CD4-positive, alpha-beta memory T cell (primary cell): ENCODE measurements at regions not wholly inside any gene's neighbourhood (a gene's known extent, or its start where the extent isn't known, plus 50 kb on each side); places are given as distances from the start of the nearest gene placed in this dataset.

ENCODE experiments used
- CTCF ChIA-PET: fragments of 350-600 bp; sonication (Branson Sonifier 250); formaldehyde crosslinking; loops from one replicate; lab custom pipeline; 2021; ENCODE audit warnings: inconsistent platforms; ENCODE audit not compliant: partially characterized antibody; lab: Charles Lee
- POLR2A ChIA-PET: fragments of 350-600 bp; sonication (Branson Sonifier 250); formaldehyde crosslinking; loops from one replicate; lab custom pipeline; 2021; ENCODE audit not compliant: partially characterized antibody; lab: Charles Lee
- DNase-seq, 5 donors: peaks; one replicate each; pipeline versions ENCODE4 v3.0.0 to v3.0.0-alpha.2; 2020 to 2022; ENCODE audit warnings: mixed read lengths in 1 of 5
- H3K27ac ChIP-seq: one replicate; pipeline ENCODE4 v1.7.0; 2013; ENCODE audit warnings: low read depth, low read length
- H3K27me3 ChIP-seq: 2 replicates; pipeline ENCODE4 v1.7.0; 2013; ENCODE audit warnings: mild to moderate bottlenecking, low read length, moderate library complexity; ENCODE audit not compliant: insufficient read depth
- H3K36me3 ChIP-seq: 2 replicates; pipeline ENCODE4 v1.7.0; 2013; ENCODE audit warnings: mild to moderate bottlenecking, low read length, moderate library complexity; ENCODE audit not compliant: insufficient read depth
- H3K4me1 ChIP-seq: 2 replicates; pipeline ENCODE4 v1.7.0; 2013; ENCODE audit warnings: mild to moderate bottlenecking, low read length, moderate library complexity; ENCODE audit not compliant: insufficient read depth
- H3K4me3 ChIP-seq, 2 donors: one replicate each; pipeline ENCODE4 v1.7.0; 2013; ENCODE audit warnings: low read length in 2 of 2, mild to moderate bottlenecking in 1 of 2
- H3K9me3 ChIP-seq, 2 donors: one replicate each; pipeline ENCODE4 v1.7.0; 2013; ENCODE audit warnings: low read length in 2 of 2, control low read depth in 1 of 2; ENCODE audit not compliant: control insufficient read depth in 1 of 2
- H3K27ac Mint-ChIP-seq, 7 donors: one replicate each; pipeline ENCODE4 v1.8.0; 2020 to 2021; ENCODE audit warnings: mixed read lengths in 7 of 7, mild to moderate bottlenecking in 6 of 7, inconsistent platforms in 3 of 7, moderate library complexity in 3 of 7
- H3K27me3 Mint-ChIP-seq, 2 donors: one replicate each; pipeline ENCODE4 v1.8.0; 2020 to 2021; ENCODE audit warnings: mixed read lengths in 2 of 2
- H3K36me3 Mint-ChIP-seq, 2 donors: one replicate each; pipeline ENCODE4 v1.8.0; 2020 to 2021; ENCODE audit warnings: mixed read lengths in 2 of 2, inconsistent platforms in 1 of 2, mild to moderate bottlenecking in 1 of 2
- H3K4me1 Mint-ChIP-seq, 4 donors: one replicate each; pipeline ENCODE4 v1.8.0; 2020 to 2021; ENCODE audit warnings: mixed read lengths in 4 of 4, mild to moderate bottlenecking in 1 of 4
- H3K4me3 Mint-ChIP-seq, 8 donors: one replicate each; pipeline ENCODE4 v1.8.0; 2020 to 2021; ENCODE audit warnings: mixed read lengths in 8 of 8, mild to moderate bottlenecking in 7 of 8, moderate library complexity in 6 of 8, inconsistent platforms in 3 of 8
- H3K9me3 Mint-ChIP-seq, 8 donors: one replicate each; pipeline ENCODE4 v1.8.0; 2020 to 2021; ENCODE audit warnings: mixed read lengths in 8 of 8, mild to moderate bottlenecking in 5 of 8, inconsistent platforms in 3 of 8, moderate library complexity in 1 of 8
- intact Hi-C: fragments of 100-400 bp; cut with micrococcal nuclease; formaldehyde crosslinking; loops from one replicate; pipeline ENCODE4 v1.15.1; 2023

GRCh38 chr10:78407966-78408365, 374.3 kb downstream of the RPS24 start:
- ChIA-PET CTCF (interaction anchor here (2.2 kb wide), 1 partner anchor 10 kb away, joined by 6 read pairs; no protein-coding TSS in a partner anchor), POLR2A (no interaction called here)
- Histone ChIP-seq H3K4me3 (no peak overlapping the region), H3K27me3 (no peaks in the 10 kb centered on the region), H3K36me3 (no peaks in the 10 kb centered on the region), H3K9me3 (no peaks in the 10 kb centered on the region), H3K4me1 (peaks cover 9% of the 10 kb centered on the region), H3K27ac (no peak overlapping the region)
- H3K9me3 Mint-ChIP-seq: no peaks in the 10 kb centered on the region
- no peaks in the 10 kb centered on the region for H3K36me3 Mint-ChIP-seq
- no peak for DNase-seq
- H3K27ac Mint-ChIP-seq: no peak overlapping the region
- H3K27me3 Mint-ChIP-seq: peaks cover 10 to 16% of the 10 kb centered on the region in 2 donors
- intact Hi-C loops: no loop called here
- peaks cover 8 to 10% (median 8%) of the 10 kb centered on the region in 4 donors for H3K4me1 Mint-ChIP-seq
- peak overlapping the region in 1 of 8 donors; percentile 15 for H3K4me3 Mint-ChIP-seq

GRCh38 chr10:78408671-78409472, 375.2 kb downstream of the RPS24 start:
- Mint-ChIP-seq H3K4me1 (peaks cover 8 to 10% (median 8%) of the 10 kb centered on the region in 4 donors), H3K27ac (no peak overlapping the region), H3K27me3 (peaks cover 10 to 15% of the 10 kb centered on the region in 2 donors), H3K4me3 (no peak overlapping the region), H3K9me3 (no peaks in the 10 kb centered on the region), H3K36me3 (no peaks in the 10 kb centered on the region)
- ChIA-PET CTCF (interaction anchor here (2.2 kb wide), 1 partner anchor 11 kb away, joined by 6 read pairs; no protein-coding TSS in a partner anchor), POLR2A (no interaction called here)
- H3K4me3 ChIP-seq: no peak overlapping the region
- H3K4me1 ChIP-seq: peaks cover 9% of the 10 kb centered on the region
- no peaks in the 10 kb centered on the region for H3K36me3 ChIP-seq
- H3K27me3 ChIP-seq: no peaks in the 10 kb centered on the region
- DNase-seq: no peak
- intact Hi-C loops: no loop called here
- no peaks in the 10 kb centered on the region for H3K9me3 ChIP-seq
- no peak overlapping the region for H3K27ac ChIP-seq

DNA sequence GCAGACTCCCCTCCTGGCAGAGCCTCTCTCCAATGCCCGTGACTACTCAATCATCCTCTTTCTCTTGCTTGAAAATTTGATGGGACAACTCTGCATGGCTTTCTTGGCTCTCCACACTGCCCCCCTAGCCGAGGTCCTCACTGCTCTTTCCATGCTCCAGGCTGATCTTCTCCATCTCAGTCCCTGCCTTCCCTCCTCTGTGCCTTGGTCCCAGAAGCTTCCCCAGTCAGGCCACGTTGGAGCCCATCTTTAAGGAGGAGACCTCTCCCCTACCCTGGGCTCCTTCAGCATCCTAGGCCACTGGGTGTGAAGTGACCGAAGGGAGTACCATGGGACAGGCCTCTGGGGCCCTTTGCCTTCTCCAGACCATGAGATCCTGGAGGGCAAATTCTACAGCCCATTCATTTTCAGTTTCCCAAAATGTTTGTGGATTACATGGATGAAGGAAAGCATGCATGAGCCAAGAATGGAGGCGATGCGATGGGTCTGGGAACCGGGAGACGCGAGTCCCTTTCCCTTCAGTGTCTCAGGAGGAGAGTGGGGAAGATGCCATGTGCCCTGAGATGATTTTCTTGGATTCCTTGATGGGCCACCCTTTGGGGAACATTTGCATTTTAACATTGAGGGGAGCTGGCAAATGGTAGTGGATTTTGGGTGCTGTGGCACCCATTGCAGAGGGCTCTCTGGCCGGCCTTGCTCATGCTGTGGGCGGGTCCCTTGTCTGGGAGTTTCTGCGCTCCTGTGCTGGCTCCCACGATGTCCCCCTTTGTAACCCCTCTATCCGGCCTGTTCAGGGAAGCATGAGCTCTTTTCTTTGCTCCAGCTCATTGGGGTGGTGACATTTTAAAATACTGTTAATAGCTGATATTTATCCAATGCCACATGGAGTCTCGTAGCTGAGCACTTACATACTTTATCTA, 376.6 kb downstream of the RPS24 start:
- H3K27ac ChIP-seq: no peak overlapping the region
- POLR2A ChIA-PET: no interaction called here
- H3K27me3 Mint-ChIP-seq: peaks cover 8 to 12% of the 10 kb centered on the region in 2 donors
- no peak overlapping the region for H3K4me3 Mint-ChIP-seq
- peaks cover 8 to 10% (median 8%) of the 10 kb centered on the region in 4 donors for H3K4me1 Mint-ChIP-seq
- H3K4me3 ChIP-seq: no peak overlapping the region
- no peak for DNase-seq
- no peak overlapping the region for H3K27ac Mint-ChIP-seq
- H3K9me3 ChIP-seq: no peaks in the 10 kb centered on the region
- no peaks in the 10 kb centered on the region for H3K36me3 ChIP-seq
- no peaks in the 10 kb centered on the region for H3K36me3 Mint-ChIP-seq
- intact Hi-C loops: no loop called here
- H3K27me3 ChIP-seq: no peaks in the 10 kb centered on the region
- CTCF ChIA-PET: no interaction called here
- peaks cover 9% of the 10 kb centered on the region for H3K4me1 ChIP-seq
- no peaks in the 10 kb centered on the region for H3K9me3 Mint-ChIP-seq

- Histone ChIP-seq H3K27me3 (no peaks in the 10 kb centered on the region), H3K36me3 (no peaks in the 10 kb centered on the region), H3K9me3 (no peaks in the 10 kb centered on the region), H3K27ac (no peak overlapping the region), H3K4me1 (peaks cover 6% of the 10 kb centered on the region), H3K4me3 (no peak overlapping the region)
- ChIA-PET CTCF (interaction anchor here (0.6 kb wide), 1 partner anchor 363 kb away, joined by 3 read pairs; no protein-coding TSS in a partner anchor), POLR2A (no interaction called here)
- H3K9me3 Mint-ChIP-seq: peaks cover 0 to 2% (median 0%) of the 10 kb centered on the region in 8 donors
- no peaks in the 10 kb centered on the region for H3K36me3 Mint-ChIP-seq
- H3K4me3 Mint-ChIP-seq: no peak overlapping the region
- no peak for DNase-seq
- intact Hi-C loops: no loop called here
- no peak overlapping the region for H3K27ac Mint-ChIP-seq
- H3K4me1 Mint-ChIP-seq: peaks cover 3 to 4% (median 3%) of the 10 kb centered on the region in 4 donors
- peaks cover 4 to 7% of the 10 kb centered on the region in 2 donors for H3K27me3 Mint-ChIP-seq
Measured at GRCh38 chr10:78411716-78412115, 378.1 kb downstream of the RPS24 start.

GRCh38 chr10:78412605-78413004, 378.9 kb downstream of the RPS24 start:
- H3K27ac Mint-ChIP-seq: no peak overlapping the region
- no peak overlapping the region for H3K4me3 Mint-ChIP-seq
- intact Hi-C loops: no loop called here
- no peaks in the 10 kb centered on the region for H3K4me1 Mint-ChIP-seq
- Histone ChIP-seq H3K9me3 (no peaks in the 10 kb centered on the region), H3K27ac (no peak overlapping the region), H3K27me3 (no peaks in the 10 kb centered on the region), H3K36me3 (no peaks in the 10 kb centered on the region), H3K4me3 (no peak overlapping the region), H3K4me1 (no peaks in the 10 kb centered on the region)
- H3K9me3 Mint-ChIP-seq: peaks cover 0 to 2% (median 0%) of the 10 kb centered on the region in 8 donors
- H3K27me3 Mint-ChIP-seq: peaks cover 1 to 6% of the 10 kb centered on the region in 2 donors
- no peak for DNase-seq
- ChIA-PET POLR2A (no interaction called here), CTCF (no interaction called here)
- no peaks in the 10 kb centered on the region for H3K36me3 Mint-ChIP-seq

DNA sequence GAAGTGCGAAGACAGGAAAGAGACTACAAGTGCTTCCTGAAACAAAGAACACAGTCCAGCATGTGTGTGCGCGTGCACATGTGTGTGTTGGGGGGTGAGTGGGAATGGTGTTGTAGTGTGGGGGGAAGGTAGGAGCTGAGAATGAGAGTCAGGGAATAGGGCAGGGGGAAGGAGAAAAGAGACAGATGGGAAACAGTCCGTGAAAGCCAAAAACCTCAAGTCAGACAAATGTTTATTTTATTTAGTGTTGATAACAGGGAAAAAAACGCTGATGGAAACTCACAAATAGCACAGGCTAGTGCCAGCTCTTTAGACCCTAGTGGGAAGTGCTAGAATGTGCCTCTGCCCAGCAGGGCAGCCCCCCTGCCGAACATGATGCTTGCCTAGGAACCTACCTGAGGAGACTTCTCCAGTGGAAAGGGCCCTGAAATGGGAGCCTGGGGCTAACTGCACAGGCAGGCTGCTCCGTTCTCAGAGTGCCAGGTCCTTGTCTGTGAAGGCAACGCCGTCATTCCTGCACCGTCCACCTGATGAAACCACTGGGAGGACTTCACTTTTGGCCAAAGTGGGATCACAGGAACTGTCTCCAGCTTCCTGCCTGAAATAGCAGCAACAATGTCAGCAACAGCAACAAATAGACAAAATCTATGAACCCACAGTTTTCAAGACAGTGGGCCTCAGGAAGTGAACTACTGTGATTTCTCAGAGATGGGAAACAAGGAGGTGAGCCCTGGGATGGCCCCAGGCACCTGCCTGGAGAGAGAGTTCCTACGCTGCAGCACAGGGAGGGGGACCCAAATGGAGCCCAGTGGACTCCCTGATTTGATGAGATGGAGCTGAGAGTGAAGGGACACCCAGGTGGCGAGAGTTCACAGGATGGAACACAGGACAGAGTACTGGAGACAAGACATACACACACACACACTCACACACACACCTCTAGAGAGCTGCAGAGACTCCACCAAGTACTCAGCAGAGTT, 379.7 kb downstream of the RPS24 start:
- no peak overlapping the region for H3K27ac Mint-ChIP-seq
- no peaks in the 10 kb centered on the region for H3K27me3 ChIP-seq
- H3K27me3 Mint-ChIP-seq: peaks cover 0 to 1% of the 10 kb centered on the region in 2 donors
- intact Hi-C loops: no loop called here
- H3K4me1 Mint-ChIP-seq: no peaks in the 10 kb centered on the region
- no peaks in the 10 kb centered on the region for H3K36me3 Mint-ChIP-seq
- DNase-seq: no peak
- CTCF ChIA-PET: no interaction called here
- no peak overlapping the region for H3K27ac ChIP-seq
- H3K9me3 ChIP-seq: no peaks in the 10 kb centered on the region
- POLR2A ChIA-PET: no interaction called here
- no peak overlapping the region for H3K4me3 Mint-ChIP-seq
- H3K36me3 ChIP-seq: no peaks in the 10 kb centered on the region
- H3K9me3 Mint-ChIP-seq: peaks cover 0 to 2% (median 0%) of the 10 kb centered on the region in 8 donors
- H3K4me3 ChIP-seq: no peak overlapping the region
- no peaks in the 10 kb centered on the region for H3K4me1 ChIP-seq
